H1 (cell line): ENCODE measurements at regions not wholly inside any gene's neighbourhood (a gene's known extent, or its start where the extent isn't known, plus 50 kb on each side); places are given as distances from the start of the nearest gene placed in this dataset.

ENCODE experiments used
- CTCF ChIA-PET: fragments of 300-600 bp; sonication (Branson Sonifier 250); formaldehyde crosslinking; loops from one replicate; lab custom pipeline; 2021; ENCODE audit not compliant: partially characterized antibody; lab: Charles Lee
- POLR2A ChIA-PET: fragments of 300-600 bp; sonication (Branson Sonifier 250); formaldehyde crosslinking; loops from one replicate; lab custom pipeline; 2021; ENCODE audit warnings: inconsistent platforms; ENCODE audit not compliant: partially characterized antibody; lab: Charles Lee
- DNase-seq, 2 experiments: peaks; one replicate each; pipeline versions ENCODE4 v3.0.0 to v3.0.0-alpha.2; 2010 to 2022; ENCODE audit warnings: low spot score in 2 of 2, low read depth in 1 of 2, mixed read lengths in 1 of 2
- FAIRE-seq: peaks from 2 replicates; lab custom pipeline; 2011; peaks lifted over from hg19 to GRCh38; lab: Jason Lieb, UNC
- H2AFZ ChIP-seq: 2 replicates; pipeline ENCODE4 v1.8.1; 2012; ENCODE audit warnings: low read length, inconsistent platforms
- H2AK5ac ChIP-seq: 2 replicates; pipeline ENCODE4 v1.6.1; 2013; ENCODE audit warnings: low read depth, low read length
- H2BK120ac ChIP-seq: replicated peaks from 2 replicates; pipeline ENCODE3; 2013; ENCODE audit warnings: low read depth, low read length, inconsistent platforms
- H2BK12ac ChIP-seq: 2 replicates; pipeline ENCODE4 v1.6.1; 2013; ENCODE audit warnings: low read depth, low read length
- H2BK15ac ChIP-seq: 2 replicates; pipeline ENCODE4 v1.6.1; 2013; ENCODE audit warnings: low read length
- H2BK20ac ChIP-seq: 2 replicates; pipeline ENCODE4 v1.6.1; 2013; ENCODE audit warnings: low read length
- H2BK5ac ChIP-seq: 2 replicates; pipeline ENCODE4 v1.6.1; 2013; ENCODE audit warnings: low read depth, low read length
- H3K14ac ChIP-seq: 2 replicates; pipeline ENCODE4 v1.6.1; 2013; ENCODE audit warnings: inconsistent platforms; ENCODE audit not compliant: insufficient read length
- H3K18ac ChIP-seq: 2 replicates; pipeline ENCODE4 v1.6.1; 2013; ENCODE audit warnings: low read length; ENCODE audit errors: extremely low read depth
- H3K23ac ChIP-seq: 2 replicates; pipeline ENCODE4 v1.6.1; 2013; ENCODE audit warnings: inconsistent platforms; ENCODE audit not compliant: insufficient read length
- H3K23me2 ChIP-seq: 2 replicates; pipeline ENCODE4 v1.6.1; 2013; ENCODE audit warnings: low read depth, low read length
- H3K27ac ChIP-seq: 2 replicates; pipeline ENCODE4 v1.6.1; 2011; ENCODE audit warnings: low read depth, low read length, inconsistent platforms
- H3K27me3 ChIP-seq, 4 experiments: replicated peaks in 1 of 4; 1 replicate in 1 of 4; 2 replicates in 3 of 4; pipeline versions ENCODE4 v1.6.1 to v1.8.1; 2011 to 2013; ENCODE audit warnings: low read length in 3 of 4, mild to moderate bottlenecking in 3 of 4, inconsistent platforms in 2 of 4, mixed read lengths in 2 of 4, moderate library complexity in 1 of 4; ENCODE audit not compliant: control insufficient read depth in 3 of 4, insufficient read depth in 3 of 4; ENCODE audit errors: extremely low read depth in 1 of 4
- H3K36me3 ChIP-seq, 4 experiments: 2 replicates each; pipeline versions ENCODE4 v1.6.1 to v1.8.1; 2011 to 2013; ENCODE audit warnings: mild to moderate bottlenecking in 4 of 4, low read length in 3 of 4, moderate library complexity in 2 of 4, control low read depth in 1 of 4, inconsistent platforms in 1 of 4; ENCODE audit not compliant: insufficient read depth in 4 of 4, control insufficient read depth in 2 of 4
- H3K4ac ChIP-seq: replicated peaks from 2 replicates; pipeline ENCODE3; 2013; ENCODE audit warnings: low read length, low read depth, mixed read lengths, inconsistent platforms; ENCODE audit not compliant: insufficient read length
- H3K4me1 ChIP-seq, 4 experiments: replicated peaks in 1 of 4; 1 replicate in 1 of 4; 2 replicates in 3 of 4; pipeline versions ENCODE4 v1.6.1 to v1.8.1; 2011 to 2013; ENCODE audit warnings: low read length in 3 of 4, inconsistent platforms in 2 of 4, mixed read lengths in 1 of 4; ENCODE audit not compliant: insufficient read depth in 4 of 4, control insufficient read depth in 3 of 4
- H3K4me2 ChIP-seq, 2 experiments: 2 replicates each; pipeline versions ENCODE4 v1.6.1 to v1.8.1; 2011 to 2013; ENCODE audit warnings: low read depth in 2 of 2, low read length in 2 of 2, control low read depth in 1 of 2, inconsistent platforms in 1 of 2, mild to moderate bottlenecking in 1 of 2; ENCODE audit not compliant: insufficient read depth in 1 of 2
- H3K4me3 ChIP-seq, 4 experiments: fragments of 200-600, 300-600 bp in 1 of 4; sonication (generic), shearing (Covaris generic), sonication (Bioruptor Twin) in 1 of 4; 2 replicates each; pipeline versions ENCODE4 v1.5.1 to v1.8.1; 2011 to 2016; ENCODE audit warnings: low read length in 4 of 4, low read depth in 3 of 4, control low read depth in 2 of 4, inconsistent platforms in 2 of 4, mild to moderate bottlenecking in 2 of 4, mixed read lengths in 1 of 4, moderate library complexity in 1 of 4; ENCODE audit not compliant: insufficient read depth in 2 of 4; ENCODE audit errors: extremely low read depth in 1 of 4
- H3K56ac ChIP-seq: replicated peaks from 2 replicates; pipeline ENCODE3; 2013; ENCODE audit warnings: low read depth, mild to moderate bottlenecking, mixed read lengths, low read length, inconsistent platforms; ENCODE audit not compliant: insufficient read length
- H3K79me1 ChIP-seq: 2 replicates; pipeline ENCODE4 v1.6.1; 2013; ENCODE audit warnings: low read depth, low read length, control low read depth
- H3K79me2 ChIP-seq, 2 experiments: 2 replicates each; pipeline versions ENCODE4 v1.6.1 to v1.8.1; 2012 to 2013; ENCODE audit warnings: low read length in 2 of 2, mild to moderate bottlenecking in 2 of 2, inconsistent platforms in 1 of 2; ENCODE audit not compliant: insufficient read depth in 2 of 2, control insufficient read depth in 1 of 2
- H3K9ac ChIP-seq, 4 experiments: replicated peaks in 1 of 4; 1 replicate in 1 of 4; 2 replicates in 3 of 4; pipeline versions ENCODE4 v1.6.1 to v1.8.1; 2011 to 2013; ENCODE audit warnings: low read depth in 3 of 4, low read length in 3 of 4, control low read depth in 2 of 4, mild to moderate bottlenecking in 2 of 4, moderate library complexity in 2 of 4, inconsistent platforms in 1 of 4; ENCODE audit errors: extremely low read depth in 1 of 4
- H3K9me3 ChIP-seq, 2 experiments: 2 replicates each; pipeline versions ENCODE4 v1.6.1 to v1.8.1; 2012 to 2013; ENCODE audit warnings: mild to moderate bottlenecking in 2 of 2, moderate library complexity in 2 of 2, control low read depth in 1 of 2, inconsistent platforms in 1 of 2, low read depth in 1 of 2, low read length in 1 of 2, mixed read lengths in 1 of 2; ENCODE audit not compliant: insufficient read depth in 2 of 2
- H4K20me1 ChIP-seq, 2 experiments: replicated peaks in 1 of 2; 2 replicates each; pipeline versions ENCODE3 to v1.8.1; 2011 to 2013; ENCODE audit warnings: inconsistent platforms in 2 of 2, low read length in 2 of 2, mild to moderate bottlenecking in 1 of 2; ENCODE audit not compliant: insufficient read depth in 2 of 2, control insufficient read depth in 1 of 2
- H4K5ac ChIP-seq: 2 replicates; pipeline ENCODE4 v1.6.1; 2013; ENCODE audit warnings: low read length, low read depth, mixed read lengths, inconsistent platforms; ENCODE audit not compliant: insufficient read length
- H4K8ac ChIP-seq: 2 replicates; pipeline ENCODE4 v1.8.0; 2013; ENCODE audit warnings: mild to moderate bottlenecking, moderate library complexity, low read length, inconsistent platforms; ENCODE audit not compliant: insufficient read depth; ENCODE audit errors: extremely low read depth
- H4K91ac ChIP-seq: replicated peaks from 2 replicates; pipeline ENCODE3; 2013; ENCODE audit warnings: low read length, mixed read lengths, inconsistent platforms; ENCODE audit not compliant: insufficient read length
- ASH2L ChIP-seq: fragments of 200-600, 300-600 bp; sonication (generic); IDR thresholded peaks from one replicate; pipeline ENCODE4 v1.7.1; 2017; ENCODE audit warnings: low read length
- ATF2 ChIP-seq: IDR thresholded peaks from 2 replicates; pipeline ENCODE4 v1.6.1; 2012; ENCODE audit warnings: low read length, inconsistent platforms
- BACH1 ChIP-seq: IDR thresholded peaks from 2 replicates; pipeline ENCODE4 v1.6.1; 2012; ENCODE audit warnings: low read length, improper control_type of control experiment
- BRCA1 ChIP-seq: IDR thresholded peaks from 2 replicates; pipeline ENCODE4 v1.6.1; 2012; ENCODE audit warnings: low read depth, low read length, improper control_type of control experiment
- CBX5 ChIP-seq: fragments of 300-800, 300-1000 bp; sonication (generic); IDR thresholded peaks from 2 replicates; pipeline ENCODE4 v1.7.1; 2016; ENCODE audit warnings: antibody characterized with exemption, low read length, low read depth
- CTBP2 ChIP-seq: IDR thresholded peaks from 2 replicates; pipeline ENCODE4 v1.7.0; 2011; ENCODE audit warnings: borderline replicate concordance, mild to moderate bottlenecking, moderate library complexity, mixed read lengths, low read length; ENCODE audit not compliant: insufficient read depth, insufficient read length
- GTF2F1 ChIP-seq: IDR thresholded peaks from 2 replicates; pipeline ENCODE4 v1.6.1; 2012; ENCODE audit warnings: low read depth, low read length, improper control_type of control experiment, borderline replicate concordance
- JUN ChIP-seq: IDR thresholded peaks from 2 replicates; pipeline ENCODE4 v1.6.1; 2011; ENCODE audit warnings: low read depth, mild to moderate bottlenecking, improper control_type of control experiment, low read length
- KDM1A ChIP-seq: fragments of 200-600, 300-600 bp; sonication (generic); IDR thresholded peaks from 2 replicates; pipeline ENCODE4 v1.7.1; 2016; ENCODE audit warnings: mild to moderate bottlenecking, low read length, borderline replicate concordance
- MAFK ChIP-seq: IDR thresholded peaks from 2 replicates; pipeline ENCODE4 v1.6.1; 2012; ENCODE audit warnings: low read depth, mild to moderate bottlenecking, improper control_type of control experiment, low read length
- MAX ChIP-seq: IDR thresholded peaks from 2 replicates; pipeline ENCODE4 v1.6.1; 2012; ENCODE audit warnings: inconsistent platforms
- SIRT6 ChIP-seq: IDR thresholded peaks from one replicate; pipeline ENCODE4 v1.7.1; 2012; ENCODE audit warnings: low read length, inconsistent platforms
- ZNF274 ChIP-seq: IDR thresholded peaks from 2 replicates; pipeline ENCODE4 v1.7.0; 2012; ENCODE audit warnings: low read length, borderline replicate concordance; ENCODE audit errors: extremely low read depth

- no peak for DNase-seq
- Histone ChIP-seq H4K8ac (no peak overlapping the region), H3K9ac (no peak overlapping the region), H3K23ac (no peak overlapping the region), H2AK5ac (no peak overlapping the region), H4K91ac (no peak overlapping the region), H3K4me3 (no peak overlapping the region), H2BK20ac (no peak overlapping the region), H2BK12ac (no peak overlapping the region), H4K5ac (no peak overlapping the region), H3K18ac (no peak overlapping the region), H2BK120ac (no peak overlapping the region), H3K27ac (no peak overlapping the region), H3K79me1 (no peaks in the 10 kb centered on the region), H3K56ac (no peak overlapping the region), H3K36me3 (no peaks in the 10 kb centered on the region), H3K79me2 (no peaks in the 10 kb centered on the region), H2BK5ac (no peak overlapping the region), H3K9me3 (peaks cover 0 to 5% of the 10 kb centered on the region in 2 experiments; a peak in 1 of 4 replicates), H3K4ac (no peak overlapping the region), H2AFZ (no peak overlapping the region), H3K14ac (no peak overlapping the region), H3K4me1 (no peaks in the 10 kb centered on the region), H4K20me1 (no peaks in the 10 kb centered on the region), H3K4me2 (no peak overlapping the region), H2BK15ac (no peak overlapping the region), H3K27me3 (no peaks in the 10 kb centered on the region), H3K23me2 (peaks cover 2% of the 10 kb centered on the region; the same call in 1 of the 2 replicates)
- ChIA-PET CTCF (interaction anchor here (1.5 kb wide), 1 partner anchor 11 kb away, joined by 5 read pairs; no protein-coding TSS in a partner anchor), POLR2A (no interaction called here)
- no peak for FAIRE-seq
- TF ChIP-seq BACH1, result no peak
- no peak for TF ChIP-seq CTBP2
- TF ChIP-seq CBX5, result no peak
- TF ChIP-seq SIRT6, result no peak
- no peak for TF ChIP-seq ATF2
- TF ChIP-seq MAX, result no peak
- TF ChIP-seq JUN, result no peak
- no peak for TF ChIP-seq MAFK
- no peak for TF ChIP-seq ASH2L
- no peak for TF ChIP-seq GTF2F1
- TF ChIP-seq BRCA1, result no peak
- TF ChIP-seq KDM1A, result no peak
- TF ChIP-seq ZNF274, result no peak
These were observed 401.5 kb downstream of the PPP3CA start for GRCh38 chr4:100945789-100946188.
